ENCODE measurements at regions not wholly inside any gene's neighbourhood (a gene's known extent, or its start where the extent isn't known, plus 50 kb on each side); places are given as distances from the start of the nearest gene placed in this dataset.

- TF ChIP-seq MYNN (tag by site-specific recombination; IDR thresholded peaks at IDR 0.05; ENCODE audit: borderline replicate concordance) (no peak), YY1 (tag by site-specific recombination; IDR thresholded peaks at IDR 0.05) (no peak), PRDM1 (tag by site-specific recombination; IDR thresholded peaks at IDR 0.05) (no peak), MZF1 (tag by site-specific recombination; IDR thresholded peaks at IDR 0.05; ENCODE audit: borderline replicate concordance) (no peak), ZNF701 (tag by site-specific recombination; IDR thresholded peaks at IDR 0.05) (no peak)
Observed at GRCh38 chr16:72399811-72400210, 227.9 kb upstream of the PMFBP1 start (continued).

DNA sequence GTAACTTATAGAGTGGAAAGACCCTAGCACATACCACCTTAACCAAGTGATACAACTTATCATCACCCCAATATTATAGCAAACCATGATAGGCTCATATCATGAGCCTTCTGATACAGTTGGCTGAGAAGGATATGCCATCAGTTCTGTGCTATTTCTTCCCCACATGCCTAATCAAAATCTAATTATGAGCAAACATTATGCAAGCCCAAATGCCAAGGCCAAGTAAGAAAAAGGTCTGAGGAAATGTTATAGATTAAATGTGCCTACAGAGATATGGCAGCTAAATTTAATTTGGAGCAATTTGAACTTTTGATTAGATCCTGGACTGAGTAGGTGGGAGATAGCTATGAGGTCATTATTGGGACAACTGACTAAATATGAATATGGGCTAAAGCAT, 225.9 kb upstream of the PMFBP1 start:
- H3K9me3 ChIP-seq (ENCODE audit: control insufficient read depth, insufficient read depth, low read depth, low read length): no peaks in the 10 kb centered on the region
- TF ChIP-seq ZNF785 (tag by site-specific recombination; IDR thresholded peaks at IDR 0.05) (no peak), ZSCAN23 (tag by site-specific recombination; IDR thresholded peaks at IDR 0.05) (no peak), ZXDB (tag by site-specific recombination; IDR thresholded peaks at IDR 0.05) (no peak), ZNF341 (tag by site-specific recombination; IDR thresholded peaks at IDR 0.05; ENCODE audit: low read depth) (no peak), ZBTB6 (tag by site-specific recombination; IDR thresholded peaks at IDR 0.05) (no peak), ZNF76 (tag by site-specific recombination; IDR thresholded peaks at IDR 0.05; ENCODE audit: borderline replicate concordance, low read depth) (no peak), ZNF624 (tag by site-specific recombination; IDR thresholded peaks at IDR 0.05) (no peak), ZNF292 (tag by site-specific recombination; IDR thresholded peaks at IDR 0.05; ENCODE audit: borderline replicate concordance, low read depth) (no peak), PRDM2 (tag by site-specific recombination; IDR thresholded peaks at IDR 0.05; ENCODE audit: borderline replicate concordance) (no peak), ZNF707 (tag by site-specific recombination; IDR thresholded peaks at IDR 0.05) (no peak), KLF10 (tag by site-specific recombination; IDR thresholded peaks at IDR 0.05) (no peak), ZFP3 (tag by site-specific recombination; IDR thresholded peaks at IDR 0.05; ENCODE audit: low read depth) (no peak), ZBTB49 (tag by site-specific recombination; IDR thresholded peaks at IDR 0.05; ENCODE audit: low read depth) (no peak)
- TF ChIP-seq, protein P1, sequence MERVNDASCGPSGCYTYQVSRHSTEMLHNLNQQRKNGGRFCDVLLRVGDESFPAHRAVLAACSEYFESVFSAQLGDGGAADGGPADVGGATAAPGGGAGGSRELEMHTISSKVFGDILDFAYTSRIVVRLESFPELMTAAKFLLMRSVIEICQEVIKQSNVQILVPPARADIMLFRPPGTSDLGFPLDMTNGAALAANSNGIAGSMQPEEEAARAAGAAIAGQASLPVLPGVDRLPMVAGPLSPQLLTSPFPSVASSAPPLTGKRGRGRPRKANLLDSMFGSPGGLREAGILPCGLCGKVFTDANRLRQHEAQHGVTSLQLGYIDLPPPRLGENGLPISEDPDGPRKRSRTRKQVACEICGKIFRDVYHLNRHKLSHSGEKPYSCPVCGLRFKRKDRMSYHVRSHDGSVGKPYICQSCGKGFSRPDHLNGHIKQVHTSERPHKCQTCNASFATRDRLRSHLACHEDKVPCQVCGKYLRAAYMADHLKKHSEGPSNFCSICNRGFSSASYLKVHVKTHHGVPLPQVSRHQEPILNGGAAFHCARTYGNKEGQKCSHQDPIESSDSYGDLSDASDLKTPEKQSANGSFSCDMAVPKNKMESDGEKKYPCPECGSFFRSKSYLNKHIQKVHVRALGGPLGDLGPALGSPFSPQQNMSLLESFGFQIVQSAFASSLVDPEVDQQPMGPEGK (tag by site-specific recombination; IDR thresholded peaks at IDR 0.05): no peak
- ChIA-PET CTCF (no interaction called here), POLR2A (no interaction called here)
- no peak overlapping the region for H3K27ac ChIP-seq (ENCODE audit: extremely low read depth, low read depth, low read length)
- no peak overlapping the region for H3K4me3 ChIP-seq (ENCODE audit: low read depth, low read length)
- no peaks in the 10 kb centered on the region for H3K36me3 ChIP-seq (ENCODE audit: control insufficient read depth in 2 of 2, insufficient read depth in 1 of 2, low read length in 2 of 2)
- no peaks in the 10 kb centered on the region for H3K4me1 ChIP-seq (ENCODE audit: control insufficient read depth, insufficient read depth, low read length)
